Uterus (tissue), 3 donors: ENCODE measurements at regions not wholly inside any gene's neighbourhood (a gene's known extent, or its start where the extent isn't known, plus 50 kb on each side); places are given as distances from the start of the nearest gene placed in this dataset.

Experiments
- DNase-seq, 2 donors: peaks; one replicate each; pipeline ENCODE4 v3.0.0-alpha.2; 2019 to 2020
- H3K27ac ChIP-seq, 2 donors: fragments of 200-600 bp; sonication (generic); 1 replicate in 1 of 2; 2 replicates in 1 of 2; pipeline ENCODE4 v1.5.1; 2016 to 2018
- H3K27me3 ChIP-seq, 2 donors: fragments of 200-600 bp; sonication (generic); one replicate each; pipeline ENCODE4 v1.5.1; 2018 to 2019; ENCODE audit warnings: control low read depth in 1 of 2
- H3K36me3 ChIP-seq, 2 donors: fragments of 200-600 bp; sonication (generic); one replicate each; pipeline ENCODE4 v1.5.1; 2019; ENCODE audit warnings: control low read depth in 1 of 2
- H3K4me1 ChIP-seq, 2 donors: fragments of 200-600 bp; sonication (generic); one replicate each; pipeline ENCODE4 v1.5.1; 2018 to 2019; ENCODE audit warnings: control low read depth in 1 of 2
- H3K4me3 ChIP-seq, 2 donors: fragments of 200-600 bp; sonication (generic); 1 replicate in 1 of 2; 2 replicates in 1 of 2; pipeline ENCODE4 v1.5.1; 2018 to 2019; ENCODE audit warnings: mild to moderate bottlenecking in 1 of 2
- H3K9me3 ChIP-seq, 2 donors: fragments of 200-600 bp; sonication (generic); one replicate each; pipeline ENCODE4 v1.5.1; 2019; ENCODE audit warnings: control low read depth in 1 of 2
- CTCF ChIP-seq, 4 experiments: fragments of 200-600 bp in 2 of 4; fragments of 450-650 bp in 2 of 4; sonication (generic) in 2 of 4; IDR thresholded peaks; one replicate each; pipeline ENCODE4 v1.5.1; 2016 to 2019; ENCODE audit warnings: antibody characterized with exemption in 4 of 4, mild to moderate bottlenecking in 2 of 4, moderate library complexity in 1 of 4
- POLR2A ChIP-seq, 2 donors: fragments of 450-650 bp; IDR thresholded peaks; one replicate each; pipeline ENCODE4 v1.6.1; 2016; ENCODE audit warnings: antibody characterized with exemption in 2 of 2, mild to moderate bottlenecking in 1 of 2, moderate library complexity in 1 of 2
- intact Hi-C: fragments of 100-400 bp; cut with DNase I; formaldehyde crosslinking; loops from one replicate; pipeline ENCODE4 v1.15.1; 2023; ENCODE audit warnings: low total_unique reads
- donor health status: DM: yes; HTN: yes; CAD: no.

GRCh38 chr4:23976423-23976822 lies 86.6 kb upstream of the PPARGC1A start:
- Histone ChIP-seq H3K27me3 (no peaks in the 10 kb centered on the region), H3K4me1 (no peaks in the 10 kb centered on the region), H3K4me3 (no peak overlapping the region), H3K27ac (no peak overlapping the region), H3K9me3 (no peaks in the 10 kb centered on the region), H3K36me3 (no peaks in the 10 kb centered on the region)
- no peak for DNase-seq
- no peak for TF ChIP-seq POLR2A (IDR thresholded peaks at IDR 0.05)
- TF ChIP-seq CTCF (IDR thresholded peaks at IDR 0.05), result no peak
- intact Hi-C loops, result no loop called here

- no peaks in the 10 kb centered on the region for H3K9me3 ChIP-seq
- no peak for DNase-seq
- H3K4me3 ChIP-seq, result no peak overlapping the region
- intact Hi-C loops, result no loop called here
- no peak for TF ChIP-seq POLR2A (IDR thresholded peaks at IDR 0.05)
- TF ChIP-seq CTCF (IDR thresholded peaks at IDR 0.05), result no peak
- H3K27me3 ChIP-seq, result no peaks in the 10 kb centered on the region
- H3K4me1 ChIP-seq, result no peaks in the 10 kb centered on the region
- H3K27ac ChIP-seq, result no peak overlapping the region
- H3K36me3 ChIP-seq, result no peaks in the 10 kb centered on the region
Measured at GRCh38 chr4:23973308-23973855, 83.5 kb upstream of the PPARGC1A start.

- H3K4me1 ChIP-seq, result no peaks in the 10 kb centered on the region
- intact Hi-C loops, result no loop called here
- no peak overlapping the region for H3K4me3 ChIP-seq
- DNase-seq, result no peak
- H3K27me3 ChIP-seq, result no peaks in the 10 kb centered on the region
- no peak for TF ChIP-seq POLR2A (IDR thresholded peaks at IDR 0.05)
- no peak for TF ChIP-seq CTCF (IDR thresholded peaks at IDR 0.05)
- H3K27ac ChIP-seq, result no peak overlapping the region
- H3K9me3 ChIP-seq, result no peaks in the 10 kb centered on the region
- H3K36me3 ChIP-seq, result no peaks in the 10 kb centered on the region
Measured at GRCh38 chr4:23972805-23973204, 83.0 kb upstream of the PPARGC1A start.

GRCh38 chr4:23972187-23972586 lies 82.3 kb upstream of the PPARGC1A start:
- intact Hi-C loops, result no loop called here
- Histone ChIP-seq H3K27me3 (no peaks in the 10 kb centered on the region), H3K9me3 (no peaks in the 10 kb centered on the region), H3K4me3 (no peak overlapping the region), H3K36me3 (no peaks in the 10 kb centered on the region), H3K27ac (no peak overlapping the region), H3K4me1 (no peaks in the 10 kb centered on the region)
- TF ChIP-seq CTCF (IDR thresholded peaks at IDR 0.05) (no peak), POLR2A (IDR thresholded peaks at IDR 0.05) (no peak)
- DNase-seq, result no peak

- TF ChIP-seq POLR2A (IDR thresholded peaks at IDR 0.05), result no peak
- TF ChIP-seq CTCF (IDR thresholded peaks at IDR 0.05), result no peak
- H3K27ac ChIP-seq, result no peak overlapping the region
Measured at GRCh38 chr4:23970201-23970850, 80.5 kb upstream of the PPARGC1A start.

More at GRCh38 chr4:23970201-23970850, 80.5 kb upstream of the PPARGC1A start:
- Histone ChIP-seq H3K4me1 (no peaks in the 10 kb centered on the region), H3K4me3 (no peak overlapping the region), H3K36me3 (no peaks in the 10 kb centered on the region), H3K27me3 (no peaks in the 10 kb centered on the region), H3K9me3 (no peaks in the 10 kb centered on the region)
- DNase-seq, result no peak
- intact Hi-C loops, result no loop called here
